ENCODE measurements at regions not wholly inside any gene's neighbourhood (a gene's known extent, or its start where the extent isn't known, plus 50 kb on each side); places are given as distances from the start of the nearest gene placed in this dataset.

DNA sequence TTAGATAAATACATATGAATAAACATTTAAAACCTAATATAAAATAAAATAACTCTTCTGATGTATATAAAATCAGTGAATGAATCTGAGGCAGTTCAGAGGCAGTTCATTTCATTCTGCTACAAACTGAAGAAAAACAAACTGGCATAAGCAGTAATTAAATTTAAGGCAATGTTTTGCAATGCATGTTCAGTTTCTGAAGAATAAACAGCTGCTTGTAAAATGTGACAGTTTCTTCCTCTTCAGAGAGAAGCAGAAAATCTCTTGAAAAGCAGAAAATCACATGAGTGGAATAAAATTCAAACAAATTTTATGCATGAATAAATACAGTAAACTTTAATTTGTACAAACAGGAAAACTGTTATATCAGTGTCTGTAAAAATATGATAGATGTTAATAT is 643.7 kb downstream of the KCNT2 start:
- TF ChIP-seq, protein P1, sequence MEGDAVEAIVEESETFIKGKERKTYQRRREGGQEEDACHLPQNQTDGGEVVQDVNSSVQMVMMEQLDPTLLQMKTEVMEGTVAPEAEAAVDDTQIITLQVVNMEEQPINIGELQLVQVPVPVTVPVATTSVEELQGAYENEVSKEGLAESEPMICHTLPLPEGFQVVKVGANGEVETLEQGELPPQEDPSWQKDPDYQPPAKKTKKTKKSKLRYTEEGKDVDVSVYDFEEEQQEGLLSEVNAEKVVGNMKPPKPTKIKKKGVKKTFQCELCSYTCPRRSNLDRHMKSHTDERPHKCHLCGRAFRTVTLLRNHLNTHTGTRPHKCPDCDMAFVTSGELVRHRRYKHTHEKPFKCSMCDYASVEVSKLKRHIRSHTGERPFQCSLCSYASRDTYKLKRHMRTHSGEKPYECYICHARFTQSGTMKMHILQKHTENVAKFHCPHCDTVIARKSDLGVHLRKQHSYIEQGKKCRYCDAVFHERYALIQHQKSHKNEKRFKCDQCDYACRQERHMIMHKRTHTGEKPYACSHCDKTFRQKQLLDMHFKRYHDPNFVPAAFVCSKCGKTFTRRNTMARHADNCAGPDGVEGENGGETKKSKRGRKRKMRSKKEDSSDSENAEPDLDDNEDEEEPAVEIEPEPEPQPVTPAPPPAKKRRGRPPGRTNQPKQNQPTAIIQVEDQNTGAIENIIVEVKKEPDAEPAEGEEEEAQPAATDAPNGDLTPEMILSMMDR (IDR thresholded peaks at IDR 0.05 in 2 of 3, conservative IDR thresholded peaks at IDR 0.05 in 1 of 3; ENCODE audit: borderline replicate concordance in 1 of 3, insufficient read depth in 1 of 3, low read depth in 2 of 3, low read length in 2 of 3), result no peak
- TF ChIP-seq RAD21 (IDR thresholded peaks at IDR 0.05; ENCODE audit: low read depth), result no peak

Data from HCT116 (cell line).